Large intestine (tissue), 3 donors: ENCODE measurements at regions not wholly inside any gene's neighbourhood (a gene's known extent, or its start where the extent isn't known, plus 50 kb on each side); places are given as distances from the start of the nearest gene placed in this dataset.
A peak's percentile ranks its signal among the peaks of the same experiment; 100 is the strongest.

Experiments used
- DNase-seq, 2 donors: peaks; one replicate each; pipeline versions ENCODE4 v3.0.0 to v3.0.0-alpha.2; 2013
- H3K27ac ChIP-seq: one replicate; pipeline ENCODE4 v1.5.1; 2013; ENCODE audit warnings: low read length
- H3K27me3 ChIP-seq: 2 replicates; pipeline ENCODE4 v1.6.1; 2013; ENCODE audit warnings: low read length; ENCODE audit not compliant: control insufficient read depth, insufficient read depth
- H3K36me3 ChIP-seq: 2 replicates; pipeline ENCODE4 v1.6.1; 2013; ENCODE audit warnings: low read length; ENCODE audit not compliant: control insufficient read depth, insufficient read depth
- H3K4me1 ChIP-seq: one replicate; pipeline ENCODE4 v1.6.1; 2013; ENCODE audit warnings: low read length; ENCODE audit not compliant: control insufficient read depth, insufficient read depth
- H3K4me3 ChIP-seq: one replicate; pipeline ENCODE4 v1.5.1; 2013; ENCODE audit warnings: low read length
- H3K9me3 ChIP-seq: one replicate; pipeline ENCODE4 v1.6.1; 2013; ENCODE audit warnings: mild to moderate bottlenecking, low read depth, low read length, moderate library complexity; ENCODE audit not compliant: control insufficient read depth
- WGBS: methylation state at CpG from one replicate; pipeline ENCODE4 v1.1.5; 2013; ENCODE audit warnings: low lambda C conversion rate; ENCODE audit not compliant: insufficient coverage; 5-methylcytosine and 5-hydroxymethylcytosine counted together

DNA sequence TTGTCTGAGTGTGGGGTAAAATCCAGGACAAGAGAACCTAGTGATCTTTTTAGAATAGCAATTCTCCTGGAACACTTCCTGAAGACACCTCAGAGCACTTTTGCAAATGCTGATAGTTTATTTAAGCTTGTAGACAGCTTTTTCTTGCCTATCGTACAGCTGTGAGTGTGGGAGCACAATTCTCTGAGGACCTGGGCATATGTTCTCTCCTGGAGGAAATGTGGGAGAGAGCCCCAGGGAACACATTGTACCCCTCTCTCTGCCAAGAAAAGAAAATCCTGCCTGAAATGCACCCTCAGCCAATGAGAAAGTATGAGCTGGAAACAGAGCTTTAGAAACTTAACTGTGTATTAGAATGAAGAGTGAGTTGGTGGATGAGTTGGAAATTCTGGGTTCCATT is 308.3 kb upstream of the SEMA6D start:
- no peaks in the 10 kb centered on the region for H3K9me3 ChIP-seq
- DNase-seq: no peak
- WGBS: no CpG with 5 or more reads among the region's 1 CpG
- no peak overlapping the region for H3K27ac ChIP-seq
- H3K36me3 ChIP-seq: no peaks in the 10 kb centered on the region
- H3K27me3 ChIP-seq: no peaks in the 10 kb centered on the region
- H3K4me3 ChIP-seq: no peak overlapping the region
- H3K4me1 ChIP-seq: no peaks in the 10 kb centered on the region

DNA sequence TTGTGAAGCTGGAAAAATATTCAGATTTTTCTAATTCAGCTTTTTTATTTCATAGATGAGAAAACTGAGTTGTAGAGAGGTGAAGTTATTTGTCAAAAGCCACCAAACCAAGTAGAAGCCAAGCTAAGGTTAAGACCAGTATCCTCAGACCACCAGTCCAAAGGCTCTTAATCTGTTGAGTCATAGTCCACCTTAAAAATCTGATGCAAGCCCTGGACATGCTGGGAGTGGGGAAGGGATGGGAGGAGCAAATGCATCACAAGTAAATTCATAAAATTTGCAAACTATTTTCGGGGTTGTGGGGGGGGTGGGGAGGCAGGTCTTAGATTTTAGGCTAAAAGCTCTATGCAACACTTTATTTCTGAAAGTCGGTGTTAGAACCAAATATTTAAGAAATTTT is 307.7 kb upstream of the SEMA6D start:
- DNase-seq: no peak

DNA sequence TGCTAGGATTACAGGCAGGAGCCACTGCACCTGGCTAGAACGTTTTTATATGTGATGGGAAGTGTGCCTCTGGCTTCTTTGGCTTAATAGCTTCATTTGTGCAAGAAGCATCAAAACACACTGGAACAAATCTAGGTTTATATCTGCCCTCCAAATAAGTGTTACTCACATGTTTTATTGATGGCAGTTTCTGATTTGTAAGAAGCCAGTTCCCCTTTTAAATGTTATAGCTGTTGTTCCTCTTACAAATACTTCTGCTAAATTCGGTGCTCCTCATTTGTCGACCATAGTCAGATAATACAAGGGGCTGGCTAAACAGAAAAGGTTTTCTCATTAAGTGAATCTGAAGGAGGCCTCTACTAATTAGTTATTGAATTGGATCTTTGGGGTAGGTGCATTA is 307.1 kb upstream of the SEMA6D start:
- no peaks in the 10 kb centered on the region for H3K36me3 ChIP-seq
- H3K9me3 ChIP-seq: no peaks in the 10 kb centered on the region
- no peak overlapping the region for H3K27ac ChIP-seq
- no peaks in the 10 kb centered on the region for H3K27me3 ChIP-seq
- no peak for DNase-seq
- WGBS: 60% methylated on average over 1 of the region's 3 CpGs
- H3K4me3 ChIP-seq: no peak overlapping the region
- no peaks in the 10 kb centered on the region for H3K4me1 ChIP-seq

More for the DNA sequence above, 307.7 kb upstream of the SEMA6D start:
- WGBS: no CpG with 5 or more reads among the region's 2 CpGs
- no peak overlapping the region for H3K27ac ChIP-seq
- no peak overlapping the region for H3K4me3 ChIP-seq
- no peaks in the 10 kb centered on the region for H3K27me3 ChIP-seq
- no peaks in the 10 kb centered on the region for H3K36me3 ChIP-seq
- H3K4me1 ChIP-seq: no peaks in the 10 kb centered on the region
- H3K9me3 ChIP-seq: no peaks in the 10 kb centered on the region

DNA sequence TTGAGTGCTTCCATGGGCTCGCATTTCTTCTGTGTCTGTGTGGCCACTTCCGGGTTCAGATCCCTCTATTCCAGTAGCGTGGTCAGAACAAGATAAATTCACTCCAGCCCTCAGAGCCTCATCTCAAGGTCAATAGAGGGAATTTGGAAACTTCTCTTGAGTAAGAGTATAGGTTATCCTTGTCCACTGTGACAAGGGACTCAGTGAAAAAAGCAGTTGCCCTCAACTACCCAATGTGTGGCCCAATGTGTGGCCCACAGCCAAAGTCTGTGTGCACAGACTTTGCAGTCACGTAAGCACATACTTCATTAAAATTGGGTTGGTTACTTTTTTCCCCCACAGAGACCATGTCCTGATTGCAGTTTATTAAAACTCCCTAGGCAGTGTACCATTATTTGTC is 305.6 kb upstream of the SEMA6D start:
- Histone ChIP-seq H3K27me3 (no peaks in the 10 kb centered on the region), H3K4me3 (no peak overlapping the region), H3K9me3 (no peaks in the 10 kb centered on the region), H3K27ac (no peak overlapping the region), H3K36me3 (no peaks in the 10 kb centered on the region), H3K4me1 (no peaks in the 10 kb centered on the region)
- no peak for DNase-seq
- no CpG with 5 or more reads among the region's 4 CpGs for WGBS

DNA sequence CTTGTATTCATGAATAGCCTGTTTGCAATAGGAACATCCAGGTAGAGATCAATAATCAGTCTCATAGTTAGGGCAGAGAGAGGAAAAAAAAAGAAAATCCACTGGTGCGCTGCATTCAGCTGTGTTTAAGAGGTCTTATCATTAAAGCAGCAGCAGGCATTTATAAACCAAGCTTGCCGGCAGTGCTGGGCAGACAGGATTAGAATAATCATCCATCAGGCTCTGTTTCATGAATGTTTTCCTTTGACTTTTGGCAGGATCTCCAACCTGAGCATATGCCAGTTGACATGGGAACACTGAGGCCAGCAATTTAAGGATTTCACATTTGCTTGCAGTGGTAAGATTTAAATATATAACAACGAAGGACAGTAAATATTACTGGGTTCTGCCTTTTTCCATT is 305.2 kb upstream of the SEMA6D start:
- no peaks in the 10 kb centered on the region for H3K4me1 ChIP-seq
- H3K9me3 ChIP-seq: no peaks in the 10 kb centered on the region
- no peak overlapping the region for H3K4me3 ChIP-seq
- no peak overlapping the region for H3K27ac ChIP-seq
- no peaks in the 10 kb centered on the region for H3K36me3 ChIP-seq
- H3K27me3 ChIP-seq: no peaks in the 10 kb centered on the region
- no CpG with 5 or more reads among the region's 3 CpGs for WGBS
- DNase-seq: no peak

DNA sequence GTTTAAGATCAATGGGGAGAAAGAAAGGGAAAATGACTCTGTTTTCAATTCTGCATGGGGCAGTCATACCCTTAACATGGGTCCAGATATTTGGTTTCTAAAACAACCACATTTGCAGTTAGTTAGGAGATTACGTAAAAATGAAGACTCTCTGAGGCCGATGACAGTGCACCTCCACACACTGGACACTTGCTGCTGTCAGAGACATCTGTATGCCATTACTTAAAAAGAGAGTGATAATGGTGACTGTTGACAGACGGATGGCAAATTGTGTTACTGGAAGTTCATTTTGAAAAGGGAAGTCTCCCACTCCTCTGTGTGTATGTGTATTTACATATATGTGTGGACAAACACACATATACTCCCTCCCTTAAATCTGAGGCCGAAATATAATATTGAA is 304.5 kb upstream of the SEMA6D start:
- Histone ChIP-seq H3K4me3 (no peak overlapping the region), H3K27me3 (no peaks in the 10 kb centered on the region), H3K27ac (no peak overlapping the region), H3K9me3 (no peaks in the 10 kb centered on the region), H3K4me1 (no peaks in the 10 kb centered on the region), H3K36me3 (no peaks in the 10 kb centered on the region)
- 100% methylated on average over 2 of the region's 4 CpGs for WGBS
- DNase-seq: no peak

DNA sequence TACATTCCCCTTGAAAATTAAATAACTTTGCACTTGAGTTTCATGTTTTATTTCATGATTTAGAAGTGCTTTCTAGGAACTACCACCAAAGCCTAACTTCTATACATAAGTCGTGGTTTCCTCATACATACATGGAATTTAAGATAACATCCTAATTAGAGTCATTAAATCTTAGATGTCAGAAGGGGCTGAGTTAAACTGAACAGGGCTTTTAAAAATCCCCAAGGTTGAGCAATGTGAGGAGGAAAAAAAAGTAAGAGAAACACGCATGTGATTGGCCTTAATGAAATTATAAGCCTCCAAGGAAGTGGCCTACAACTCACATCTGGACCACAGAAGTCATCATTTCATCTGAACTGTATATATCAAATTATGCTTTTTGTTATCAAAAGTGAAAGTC is 303.1 kb upstream of the SEMA6D start:
- WGBS: 100% methylated on average over 1 of the region's 2 CpGs
- H3K9me3 ChIP-seq: no peaks in the 10 kb centered on the region
- no peak overlapping the region for H3K4me3 ChIP-seq
- H3K36me3 ChIP-seq: no peaks in the 10 kb centered on the region
- no peaks in the 10 kb centered on the region for H3K4me1 ChIP-seq
- DNase-seq: no peak
- no peak overlapping the region for H3K27ac ChIP-seq
- H3K27me3 ChIP-seq: no peaks in the 10 kb centered on the region

DNA sequence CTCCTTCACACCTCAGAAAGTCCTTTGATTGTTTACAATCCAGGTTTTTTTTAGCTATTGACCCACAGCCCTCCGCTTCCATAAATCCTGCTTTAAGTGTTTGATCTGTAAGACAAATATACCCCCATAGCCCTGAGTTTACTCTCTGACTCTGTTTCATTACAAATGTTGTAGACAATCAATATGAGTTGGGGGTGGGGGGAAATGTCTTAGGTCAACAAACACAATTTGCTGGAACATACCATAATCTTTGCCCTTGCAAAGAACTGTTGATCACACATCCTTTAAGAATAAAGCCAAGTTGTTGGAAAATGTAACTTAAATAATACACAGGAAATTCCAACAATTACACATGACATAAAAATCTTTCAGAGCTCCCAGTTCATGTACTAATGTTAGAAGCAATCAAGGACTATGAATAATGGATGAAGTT is 301.8 kb upstream of the SEMA6D start:
- H3K27me3 ChIP-seq: no peaks in the 10 kb centered on the region
- no peaks in the 10 kb centered on the region for H3K9me3 ChIP-seq
- no CpG with 5 or more reads among the region's 1 CpG for WGBS
- H3K36me3 ChIP-seq: no peaks in the 10 kb centered on the region
- H3K27ac ChIP-seq: no peak overlapping the region
- no peak overlapping the region for H3K4me3 ChIP-seq
- no peak for DNase-seq
- H3K4me1 ChIP-seq: no peaks in the 10 kb centered on the region

DNA sequence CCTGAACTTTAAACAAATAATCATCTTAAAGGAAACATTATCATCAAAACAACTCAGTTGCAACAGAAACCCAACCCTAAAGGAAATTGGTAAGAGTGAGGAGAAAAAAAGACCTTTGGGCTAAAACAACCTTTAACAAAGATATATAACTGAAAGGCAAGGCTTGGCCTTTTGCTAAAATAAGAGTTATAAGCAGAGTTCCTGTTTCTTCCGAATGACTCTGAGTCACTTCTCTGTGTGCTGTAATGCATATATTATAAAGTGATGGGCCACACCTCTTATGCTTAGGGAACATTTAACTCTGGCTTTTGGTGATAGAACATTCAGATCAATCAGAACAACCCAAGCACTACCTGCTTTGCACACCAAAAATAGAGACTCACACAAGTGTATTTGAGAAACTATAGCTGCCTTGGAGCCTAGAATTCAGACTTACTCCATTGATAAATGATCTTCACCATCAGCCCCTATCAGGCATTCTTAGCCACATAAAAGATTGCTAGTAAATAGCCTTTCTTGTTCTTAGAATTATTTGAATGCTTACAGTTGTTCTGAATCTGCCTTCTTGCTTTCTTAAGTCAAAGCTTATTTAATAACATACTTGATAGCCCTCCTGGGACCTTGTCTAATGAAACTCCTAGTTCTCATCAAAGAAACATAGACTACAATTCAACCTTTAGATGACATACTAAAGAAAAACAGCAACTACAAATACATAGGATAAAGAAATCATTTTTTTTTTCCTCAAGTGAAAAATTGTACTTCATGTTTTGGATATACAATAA is 294.2 kb upstream of the SEMA6D start:
- H3K36me3 ChIP-seq: no peaks in the 10 kb centered on the region
- peaks cover 8% of the 10 kb centered on the region for H3K4me1 ChIP-seq
- H3K27ac ChIP-seq: no peak overlapping the region
- no peak for DNase-seq
- no peaks in the 10 kb centered on the region for H3K27me3 ChIP-seq
- H3K9me3 ChIP-seq: peaks cover 2% of the 10 kb centered on the region
- H3K4me3 ChIP-seq: no peak overlapping the region
- WGBS: no CpG with 5 or more reads among the region's 1 CpG

DNA sequence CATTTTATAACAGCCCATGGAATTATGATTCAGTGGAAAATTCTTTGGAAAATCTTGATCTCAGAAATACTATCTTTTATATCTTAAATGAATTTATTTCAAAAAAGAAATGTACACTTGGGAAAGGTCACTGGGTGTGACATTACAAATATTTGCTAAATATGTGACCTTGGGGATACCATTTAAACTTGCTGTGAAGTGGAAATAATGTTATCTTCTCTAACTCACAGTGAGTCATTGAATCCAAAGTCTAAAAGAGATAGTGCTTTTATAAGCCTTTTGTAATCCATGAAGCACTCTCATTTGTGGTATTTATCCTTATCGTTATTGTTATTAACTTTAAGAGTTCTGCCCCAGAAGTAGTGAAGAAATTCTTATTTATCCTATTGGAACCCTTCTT is 289.8 kb upstream of the SEMA6D start:
- Histone ChIP-seq H3K4me1 (peaks cover 12% of the 10 kb centered on the region), H3K9me3 (no peaks in the 10 kb centered on the region), H3K4me3 (no peak overlapping the region), H3K36me3 (no peaks in the 10 kb centered on the region), H3K27ac (no peak overlapping the region), H3K27me3 (no peaks in the 10 kb centered on the region)
- 20% methylated on average over 1 of the region's 1 CpG for WGBS
- peak; percentile 16 to 63 for DNase-seq

DNA sequence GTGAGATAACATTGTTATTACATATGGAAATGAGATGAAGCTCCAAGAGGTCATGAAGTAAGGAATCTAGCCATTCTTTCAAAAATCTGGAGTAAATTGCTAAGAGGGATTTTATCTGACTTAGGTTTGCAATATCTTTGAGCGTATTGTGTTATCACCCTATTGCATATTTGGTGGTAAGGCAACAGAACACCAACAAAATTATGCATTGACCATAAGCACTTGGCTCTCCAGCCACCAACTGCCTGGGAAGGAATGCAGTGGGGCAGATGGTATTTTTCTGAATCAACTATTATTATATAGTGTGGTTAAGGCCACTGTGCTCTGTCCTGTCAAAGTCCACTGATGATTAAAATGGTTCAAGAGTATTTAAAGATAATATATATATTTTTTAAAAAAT is 287.9 kb upstream of the SEMA6D start:
- no peaks in the 10 kb centered on the region for H3K27me3 ChIP-seq
- no peaks in the 10 kb centered on the region for H3K36me3 ChIP-seq
- H3K4me1 ChIP-seq: peaks cover 8% of the 10 kb centered on the region
- no peak overlapping the region for H3K27ac ChIP-seq
- no peak overlapping the region for H3K4me3 ChIP-seq
- no peak for DNase-seq
- H3K9me3 ChIP-seq: no peaks in the 10 kb centered on the region
- WGBS: no CpG with 5 or more reads among the region's 1 CpG
